ENCODE measurements at regions not wholly inside any gene's neighbourhood (a gene's known extent, or its start where the extent isn't known, plus 50 kb on each side); places are given as distances from the start of the nearest gene placed in this dataset.

DNA sequence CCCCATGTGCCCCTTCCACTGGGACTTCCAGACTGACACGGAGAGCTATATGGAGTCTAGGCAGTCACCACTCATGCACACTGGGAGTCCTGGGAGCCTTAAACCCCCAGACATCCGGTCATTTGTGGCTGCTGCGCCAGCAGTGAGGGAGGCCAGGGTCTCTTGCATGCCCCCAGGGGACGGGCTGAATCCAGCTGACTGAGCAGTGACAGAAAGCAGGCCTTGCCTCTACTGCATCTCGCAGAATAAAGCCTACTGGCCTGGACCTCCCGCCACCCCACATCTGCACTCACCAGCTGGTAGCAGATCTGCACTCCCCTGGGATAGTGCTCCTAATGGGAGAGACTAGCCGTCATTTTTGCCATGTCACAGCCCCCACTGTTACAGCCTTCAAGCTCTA is 1234.2 kb downstream of the FAM133A start:
- TF ChIP-seq EP300 (IDR thresholded peaks at IDR 0.05; ENCODE audit: borderline replicate concordance) (no peak), CREB1 (IDR thresholded peaks at IDR 0.05; ENCODE audit: low read depth) (no peak), TAF1 (IDR thresholded peaks at IDR 0.05; ENCODE audit: low read depth) (no peak), EGR1 (IDR thresholded peaks at IDR 0.05) (no peak), RAD21 (IDR thresholded peaks at IDR 0.05; ENCODE audit: low read depth) (no peak), CEBPB (IDR thresholded peaks at IDR 0.05) (no peak), FOXM1 (IDR thresholded peaks at IDR 0.05; ENCODE audit: borderline replicate concordance, low read depth) (no peak)
- TF ChIP-seq, protein P1, sequence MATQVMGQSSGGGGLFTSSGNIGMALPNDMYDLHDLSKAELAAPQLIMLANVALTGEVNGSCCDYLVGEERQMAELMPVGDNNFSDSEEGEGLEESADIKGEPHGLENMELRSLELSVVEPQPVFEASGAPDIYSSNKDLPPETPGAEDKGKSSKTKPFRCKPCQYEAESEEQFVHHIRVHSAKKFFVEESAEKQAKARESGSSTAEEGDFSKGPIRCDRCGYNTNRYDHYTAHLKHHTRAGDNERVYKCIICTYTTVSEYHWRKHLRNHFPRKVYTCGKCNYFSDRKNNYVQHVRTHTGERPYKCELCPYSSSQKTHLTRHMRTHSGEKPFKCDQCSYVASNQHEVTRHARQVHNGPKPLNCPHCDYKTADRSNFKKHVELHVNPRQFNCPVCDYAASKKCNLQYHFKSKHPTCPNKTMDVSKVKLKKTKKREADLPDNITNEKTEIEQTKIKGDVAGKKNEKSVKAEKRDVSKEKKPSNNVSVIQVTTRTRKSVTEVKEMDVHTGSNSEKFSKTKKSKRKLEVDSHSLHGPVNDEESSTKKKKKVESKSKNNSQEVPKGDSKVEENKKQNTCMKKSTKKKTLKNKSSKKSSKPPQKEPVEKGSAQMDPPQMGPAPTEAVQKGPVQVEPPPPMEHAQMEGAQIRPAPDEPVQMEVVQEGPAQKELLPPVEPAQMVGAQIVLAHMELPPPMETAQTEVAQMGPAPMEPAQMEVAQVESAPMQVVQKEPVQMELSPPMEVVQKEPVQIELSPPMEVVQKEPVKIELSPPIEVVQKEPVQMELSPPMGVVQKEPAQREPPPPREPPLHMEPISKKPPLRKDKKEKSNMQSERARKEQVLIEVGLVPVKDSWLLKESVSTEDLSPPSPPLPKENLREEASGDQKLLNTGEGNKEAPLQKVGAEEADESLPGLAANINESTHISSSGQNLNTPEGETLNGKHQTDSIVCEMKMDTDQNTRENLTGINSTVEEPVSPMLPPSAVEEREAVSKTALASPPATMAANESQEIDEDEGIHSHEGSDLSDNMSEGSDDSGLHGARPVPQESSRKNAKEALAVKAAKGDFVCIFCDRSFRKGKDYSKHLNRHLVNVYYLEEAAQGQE (IDR thresholded peaks at IDR 0.05; ENCODE audit: low read depth) = no peak
- TF ChIP-seq, protein P2, sequence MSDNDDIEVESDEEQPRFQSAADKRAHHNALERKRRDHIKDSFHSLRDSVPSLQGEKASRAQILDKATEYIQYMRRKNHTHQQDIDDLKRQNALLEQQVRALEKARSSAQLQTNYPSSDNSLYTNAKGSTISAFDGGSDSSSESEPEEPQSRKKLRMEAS (IDR thresholded peaks at IDR 0.05) = no peak
